ENCODE measurements at regions not wholly inside any gene's neighbourhood (a gene's known extent, or its start where the extent isn't known, plus 50 kb on each side); places are given as distances from the start of the nearest gene placed in this dataset.

DNA sequence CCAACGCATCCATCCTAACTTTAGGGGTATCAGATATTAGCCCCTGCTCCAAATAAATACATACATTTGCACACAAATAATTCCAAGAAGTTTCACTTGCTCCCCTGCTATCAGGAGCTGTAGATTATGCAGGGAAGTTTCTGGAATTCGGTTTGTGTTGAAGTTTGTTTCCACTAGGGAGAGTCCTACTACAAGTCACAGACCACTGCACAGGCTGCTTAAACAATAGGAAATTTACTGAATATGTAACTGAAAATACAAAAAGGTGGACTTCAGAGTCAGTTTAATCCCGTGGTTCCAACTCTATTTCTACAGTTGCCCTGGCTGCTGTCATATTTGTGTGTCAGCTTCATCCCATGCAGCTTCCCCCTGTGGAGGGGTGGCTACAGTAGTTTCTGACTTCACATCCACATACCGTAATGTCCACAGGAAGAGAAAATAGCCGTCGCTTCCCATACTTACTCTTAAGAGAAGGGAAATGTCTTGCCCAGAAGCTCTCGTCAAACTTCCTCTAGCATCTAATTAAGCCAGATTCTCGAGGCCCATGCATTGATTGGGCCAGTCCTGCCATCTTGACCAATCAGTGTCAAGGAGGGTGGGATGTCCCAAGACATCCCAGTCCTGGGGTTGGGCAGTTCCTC is 286.6 kb downstream of the COG6 start:
- Histone ChIP-seq H3K9ac (ENCODE audit: control insufficient read depth, extremely low read depth, insufficient read depth, low read length) (no peak overlapping the region), H3K4me2 (ENCODE audit: control insufficient read depth, extremely low read depth, insufficient read depth, low read depth, low read length) (no peak overlapping the region), H2AFZ (ENCODE audit: control insufficient read depth, low read length) (no peak overlapping the region), H3K27me3 (ENCODE audit: control insufficient read depth, extremely low read depth, insufficient read depth, low read length) (no peaks in the 10 kb centered on the region), H3K27ac (ENCODE audit: control insufficient read depth, insufficient read depth, low read length) (no peak overlapping the region), H3K79me2 (ENCODE audit: control insufficient read depth, insufficient read depth, low read length) (no peaks in the 10 kb centered on the region), H3K4me3 (ENCODE audit: control insufficient read depth in 2 of 3, extremely low read depth in 1 of 3, insufficient read depth in 2 of 3, low read depth in 1 of 3, low read length in 3 of 3) (no peak overlapping the region), H3K9me3 (ENCODE audit: control insufficient read depth, low read depth, low read length) (no peaks in the 10 kb centered on the region), H3K36me3 (ENCODE audit: control insufficient read depth in 2 of 2, extremely low read depth in 1 of 2, insufficient read depth in 2 of 2, low read length in 2 of 2) (no peaks in the 10 kb centered on the region), H3K9me1 (ENCODE audit: control insufficient read depth, extremely low read depth, insufficient read depth, low read length) (no peaks in the 10 kb centered on the region), H4K20me1 (ENCODE audit: control insufficient read depth, extremely low read depth, insufficient read depth, low read length) (no peaks in the 10 kb centered on the region), H3K4me1 (ENCODE audit: control insufficient read depth, extremely low read depth, insufficient read depth, low read length) (peaks cover 6% of the 10 kb centered on the region)
- TF ChIP-seq EZH2 (IDR thresholded peaks at IDR 0.05; ENCODE audit: low read length) = no peak
- dilution Hi-C loops (cut with MboI; ENCODE audit: extremely low pct_ligation_motif_present, low sequenced_read_pairs) = no loop called here
- no peak for DNase-seq (ENCODE audit: low read depth, low spot score)
- no peak for FAIRE-seq

DNA sequence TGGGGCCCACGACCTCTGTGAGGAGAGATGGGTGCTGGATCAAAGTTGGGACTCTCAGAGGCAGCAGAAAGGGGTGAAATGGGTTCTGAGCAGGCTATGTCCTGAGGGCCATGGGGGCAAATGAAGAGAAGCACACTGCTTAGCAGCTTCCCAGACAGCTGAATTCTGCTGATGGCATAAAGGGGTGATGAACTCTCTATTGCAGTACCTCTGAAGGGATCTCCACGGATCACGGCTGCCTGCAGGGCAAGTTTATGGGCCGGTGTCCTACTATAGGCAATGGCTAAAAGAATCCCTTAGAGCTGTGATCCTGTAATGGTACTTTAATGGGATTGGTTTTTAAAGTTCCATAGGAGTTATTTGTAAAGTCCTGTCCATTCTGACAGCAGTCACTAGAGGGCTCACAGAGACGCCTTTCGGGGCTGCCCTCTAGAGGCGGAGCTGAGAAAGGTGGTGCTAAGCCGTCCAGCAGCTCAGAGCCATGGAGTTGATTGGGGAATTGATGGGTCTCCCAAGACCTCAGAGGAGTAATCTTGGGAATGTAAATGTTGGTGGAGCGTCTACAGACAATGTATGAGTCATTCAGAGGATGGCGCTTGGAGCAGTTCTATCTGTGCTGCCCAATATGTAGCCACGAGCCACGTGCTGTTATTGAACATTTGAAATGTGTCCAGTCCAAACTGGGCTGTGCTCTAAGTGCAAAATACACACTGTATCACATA is 287.3 kb downstream of the COG6 start:
- H3K4me2 ChIP-seq (ENCODE audit: control insufficient read depth, extremely low read depth, insufficient read depth, low read depth, low read length) = no peak overlapping the region
- H3K27me3 ChIP-seq (ENCODE audit: control insufficient read depth, extremely low read depth, insufficient read depth, low read length) = no peaks in the 10 kb centered on the region
- peak; percentile 28 for DNase-seq (ENCODE audit: low read depth, low spot score)
- no peaks in the 10 kb centered on the region for H3K9me1 ChIP-seq (ENCODE audit: control insufficient read depth, extremely low read depth, insufficient read depth, low read length)
- peak; percentile 90 to 100 (median 99) for TF ChIP-seq CTCF (optimal IDR thresholded peaks at IDR 0.05 in 1 of 3, IDR thresholded peaks at IDR 0.05 in 1 of 3, conservative IDR thresholded peaks at IDR 0.05 in 1 of 3; ENCODE audit: extremely low read depth in 1 of 3, insufficient read depth in 2 of 3, low read length in 3 of 3)
- TF ChIP-seq EZH2 (IDR thresholded peaks at IDR 0.05; ENCODE audit: low read length) = no peak
- no peaks in the 10 kb centered on the region for H4K20me1 ChIP-seq (ENCODE audit: control insufficient read depth, extremely low read depth, insufficient read depth, low read length)
- dilution Hi-C loops (cut with MboI; ENCODE audit: extremely low pct_ligation_motif_present, low sequenced_read_pairs) = no loop called here
- peaks cover 6% of the 10 kb centered on the region for H3K4me1 ChIP-seq (ENCODE audit: control insufficient read depth, extremely low read depth, insufficient read depth, low read length)
- no peak overlapping the region for H3K27ac ChIP-seq (ENCODE audit: control insufficient read depth, insufficient read depth, low read length)
- no peak overlapping the region for H3K4me3 ChIP-seq (ENCODE audit: control insufficient read depth in 2 of 3, extremely low read depth in 1 of 3, insufficient read depth in 2 of 3, low read depth in 1 of 3, low read length in 3 of 3)
- peak overlapping the region; percentile 58 for H2AFZ ChIP-seq (ENCODE audit: control insufficient read depth, low read length)
- no peaks in the 10 kb centered on the region for H3K9me3 ChIP-seq (ENCODE audit: control insufficient read depth, low read depth, low read length)
- no peaks in the 10 kb centered on the region for H3K36me3 ChIP-seq (ENCODE audit: control insufficient read depth in 2 of 2, extremely low read depth in 1 of 2, insufficient read depth in 2 of 2, low read length in 2 of 2)
- FAIRE-seq = peak; percentile 83
- H3K9ac ChIP-seq (ENCODE audit: control insufficient read depth, extremely low read depth, insufficient read depth, low read length) = no peak overlapping the region
- no peaks in the 10 kb centered on the region for H3K79me2 ChIP-seq (ENCODE audit: control insufficient read depth, insufficient read depth, low read length)

Data from keratinocyte (primary cell).